CD4-positive, alpha-beta memory T cell (primary cell): ENCODE measurements at regions not wholly inside any gene's neighbourhood (a gene's known extent, or its start where the extent isn't known, plus 50 kb on each side); places are given as distances from the start of the nearest gene placed in this dataset.

ENCODE experiments used
- CTCF ChIA-PET: fragments of 350-600 bp; sonication (Branson Sonifier 250); formaldehyde crosslinking; loops from one replicate; lab custom pipeline; 2021; ENCODE audit warnings: inconsistent platforms; ENCODE audit not compliant: partially characterized antibody; lab: Charles Lee
- POLR2A ChIA-PET: fragments of 350-600 bp; sonication (Branson Sonifier 250); formaldehyde crosslinking; loops from one replicate; lab custom pipeline; 2021; ENCODE audit not compliant: partially characterized antibody; lab: Charles Lee
- DNase-seq, 5 donors: peaks; one replicate each; pipeline versions ENCODE4 v3.0.0 to v3.0.0-alpha.2; 2020 to 2022; ENCODE audit warnings: mixed read lengths in 1 of 5
- H3K27ac ChIP-seq: one replicate; pipeline ENCODE4 v1.7.0; 2013; ENCODE audit warnings: low read depth, low read length
- H3K27me3 ChIP-seq: 2 replicates; pipeline ENCODE4 v1.7.0; 2013; ENCODE audit warnings: mild to moderate bottlenecking, low read length, moderate library complexity; ENCODE audit not compliant: insufficient read depth
- H3K36me3 ChIP-seq: 2 replicates; pipeline ENCODE4 v1.7.0; 2013; ENCODE audit warnings: mild to moderate bottlenecking, low read length, moderate library complexity; ENCODE audit not compliant: insufficient read depth
- H3K4me1 ChIP-seq: 2 replicates; pipeline ENCODE4 v1.7.0; 2013; ENCODE audit warnings: mild to moderate bottlenecking, low read length, moderate library complexity; ENCODE audit not compliant: insufficient read depth
- H3K4me3 ChIP-seq, 2 donors: one replicate each; pipeline ENCODE4 v1.7.0; 2013; ENCODE audit warnings: low read length in 2 of 2, mild to moderate bottlenecking in 1 of 2
- H3K9me3 ChIP-seq, 2 donors: one replicate each; pipeline ENCODE4 v1.7.0; 2013; ENCODE audit warnings: low read length in 2 of 2, control low read depth in 1 of 2; ENCODE audit not compliant: control insufficient read depth in 1 of 2
- H3K27ac Mint-ChIP-seq, 7 donors: one replicate each; pipeline ENCODE4 v1.8.0; 2020 to 2021; ENCODE audit warnings: mixed read lengths in 7 of 7, mild to moderate bottlenecking in 6 of 7, inconsistent platforms in 3 of 7, moderate library complexity in 3 of 7
- H3K27me3 Mint-ChIP-seq, 2 donors: one replicate each; pipeline ENCODE4 v1.8.0; 2020 to 2021; ENCODE audit warnings: mixed read lengths in 2 of 2
- H3K36me3 Mint-ChIP-seq, 2 donors: one replicate each; pipeline ENCODE4 v1.8.0; 2020 to 2021; ENCODE audit warnings: mixed read lengths in 2 of 2, inconsistent platforms in 1 of 2, mild to moderate bottlenecking in 1 of 2
- H3K4me1 Mint-ChIP-seq, 4 donors: one replicate each; pipeline ENCODE4 v1.8.0; 2020 to 2021; ENCODE audit warnings: mixed read lengths in 4 of 4, mild to moderate bottlenecking in 1 of 4
- H3K4me3 Mint-ChIP-seq, 8 donors: one replicate each; pipeline ENCODE4 v1.8.0; 2020 to 2021; ENCODE audit warnings: mixed read lengths in 8 of 8, mild to moderate bottlenecking in 7 of 8, moderate library complexity in 6 of 8, inconsistent platforms in 3 of 8
- H3K9me3 Mint-ChIP-seq, 8 donors: one replicate each; pipeline ENCODE4 v1.8.0; 2020 to 2021; ENCODE audit warnings: mixed read lengths in 8 of 8, mild to moderate bottlenecking in 5 of 8, inconsistent platforms in 3 of 8, moderate library complexity in 1 of 8
- intact Hi-C: fragments of 100-400 bp; cut with micrococcal nuclease; formaldehyde crosslinking; loops from one replicate; pipeline ENCODE4 v1.15.1; 2023

DNA sequence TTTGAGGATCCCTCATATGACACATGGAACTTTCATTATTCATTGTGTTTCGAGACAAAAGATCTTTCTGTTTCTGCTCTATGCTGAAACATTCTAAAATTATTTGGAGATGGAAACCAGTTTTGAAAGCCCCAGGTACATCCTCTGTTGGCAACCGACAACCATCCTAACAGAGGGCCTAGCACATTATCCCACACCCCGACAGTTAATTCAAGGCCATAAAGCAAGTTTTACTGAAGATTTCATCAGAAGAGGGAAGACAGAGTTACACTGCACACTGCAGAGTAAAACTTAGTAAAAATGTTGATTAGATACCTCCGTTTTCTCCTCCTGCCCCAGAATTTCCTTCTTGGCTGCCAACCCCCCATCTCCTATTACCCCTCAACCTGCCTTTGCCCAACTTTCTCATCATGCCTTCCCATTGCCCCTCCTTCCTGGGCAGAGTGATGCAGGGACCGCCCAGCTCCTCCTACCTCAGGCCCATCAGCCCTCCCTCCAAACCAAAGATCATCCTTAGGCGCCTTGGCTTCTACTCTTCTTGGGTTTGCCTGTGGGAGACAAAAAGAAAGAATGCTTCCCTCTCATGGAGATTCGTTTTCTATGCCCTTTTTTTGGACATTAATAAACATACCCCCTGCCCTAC, 52.9 kb upstream of the CITED4 start:
- H3K27me3 Mint-ChIP-seq: no peaks in the 10 kb centered on the region
- no peaks in the 10 kb centered on the region for H3K27me3 ChIP-seq
- no peaks in the 10 kb centered on the region for H3K9me3 ChIP-seq
- H3K27ac ChIP-seq: no peak overlapping the region
- intact Hi-C loops: no loop called here
- H3K36me3 ChIP-seq: no peaks in the 10 kb centered on the region
- H3K4me1 Mint-ChIP-seq: no peaks in the 10 kb centered on the region
- H3K36me3 Mint-ChIP-seq: no peaks in the 10 kb centered on the region
- peak overlapping the region in 2 of 7 donors; percentile 17 to 43 for H3K27ac Mint-ChIP-seq
- no peak overlapping the region for H3K4me3 Mint-ChIP-seq
- DNase-seq: no peak
- ChIA-PET CTCF (interaction anchor here (0.7 kb wide), 1 partner anchor 11 kb away, joined by 3 read pairs; no protein-coding TSS in a partner anchor), POLR2A (no interaction called here)
- no peaks in the 10 kb centered on the region for H3K9me3 Mint-ChIP-seq
- H3K4me1 ChIP-seq: no peaks in the 10 kb centered on the region
- no peak overlapping the region for H3K4me3 ChIP-seq

GRCh38 chr1:40915581-40915980, 53.4 kb upstream of the CITED4 start:
- CTCF ChIA-PET: interaction anchor here (0.7 kb wide), 1 partner anchor 10 kb away, joined by 3 read pairs; no protein-coding TSS in a partner anchor
- no peak for DNase-seq
- Mint-ChIP-seq H3K4me3 (no peak overlapping the region), H3K36me3 (no peaks in the 10 kb centered on the region), H3K27me3 (no peaks in the 10 kb centered on the region), H3K27ac (no peak overlapping the region), H3K9me3 (no peaks in the 10 kb centered on the region), H3K4me1 (no peaks in the 10 kb centered on the region)
- Histone ChIP-seq H3K9me3 (no peaks in the 10 kb centered on the region), H3K4me3 (no peak overlapping the region), H3K27me3 (no peaks in the 10 kb centered on the region), H3K4me1 (no peaks in the 10 kb centered on the region), H3K36me3 (no peaks in the 10 kb centered on the region), H3K27ac (no peak overlapping the region)
- intact Hi-C loops: no loop called here
- POLR2A ChIA-PET: no interaction called here

DNA sequence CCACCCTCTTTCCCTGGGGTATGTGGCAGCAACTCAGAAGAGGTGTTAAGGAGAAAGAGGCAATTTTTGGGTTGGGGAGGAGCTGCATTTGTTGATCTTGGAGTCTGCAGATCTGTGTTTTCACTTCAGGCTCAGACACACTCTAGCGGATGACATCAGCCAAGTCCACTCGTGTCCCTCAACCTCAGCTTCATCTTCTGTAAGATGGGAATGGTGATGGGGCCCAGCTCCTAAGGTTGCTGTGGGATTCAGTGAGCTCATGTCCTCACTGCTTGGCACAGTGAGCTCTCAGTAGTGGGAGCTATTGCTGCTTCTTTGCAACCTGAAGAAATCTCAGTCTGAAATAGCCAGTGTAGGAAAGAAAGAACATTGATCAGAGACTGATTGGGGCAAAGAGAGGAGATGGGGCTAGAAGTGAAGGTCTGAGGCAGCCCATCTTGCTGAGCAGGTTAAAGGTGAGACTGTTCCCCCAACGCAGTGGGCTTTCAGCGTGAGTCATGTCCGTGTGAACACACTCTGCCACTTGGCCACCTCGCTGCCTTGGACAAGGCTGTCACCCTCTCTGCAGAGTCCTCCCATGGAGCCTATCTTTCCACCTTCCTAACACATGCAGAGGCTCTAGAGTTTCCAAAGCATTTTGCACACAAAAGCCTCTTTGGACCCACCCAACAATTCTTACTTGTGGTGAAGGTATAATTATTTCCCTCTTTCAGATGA, 56.0 kb upstream of the CITED4 start:
- intact Hi-C loops: no loop called here
- Histone ChIP-seq H3K36me3 (no peaks in the 10 kb centered on the region), H3K4me1 (no peaks in the 10 kb centered on the region), H3K9me3 (no peaks in the 10 kb centered on the region), H3K27me3 (no peaks in the 10 kb centered on the region), H3K4me3 (no peak overlapping the region), H3K27ac (no peak overlapping the region)
- H3K27me3 Mint-ChIP-seq: peaks cover 0 to 3% of the 10 kb centered on the region in 2 donors
- H3K27ac Mint-ChIP-seq: no peak overlapping the region
- H3K9me3 Mint-ChIP-seq: no peaks in the 10 kb centered on the region
- H3K4me3 Mint-ChIP-seq: no peak overlapping the region
- POLR2A ChIA-PET: no interaction called here
- CTCF ChIA-PET: interaction anchor here (1.5 kb wide), 1 partner anchor 30 kb away, joined by 3 read pairs; no protein-coding TSS in a partner anchor
- H3K4me1 Mint-ChIP-seq: no peaks in the 10 kb centered on the region
- DNase-seq: no peak
- no peaks in the 10 kb centered on the region for H3K36me3 Mint-ChIP-seq

- H3K9me3 Mint-ChIP-seq: no peaks in the 10 kb centered on the region
- H3K4me1 Mint-ChIP-seq: no peaks in the 10 kb centered on the region
- no peak overlapping the region for H3K4me3 Mint-ChIP-seq
- H3K27ac Mint-ChIP-seq: no peak overlapping the region
- H3K36me3 ChIP-seq: no peaks in the 10 kb centered on the region
- no peaks in the 10 kb centered on the region for H3K9me3 ChIP-seq
- DNase-seq: no peak
- intact Hi-C loops: no loop called here
- no peaks in the 10 kb centered on the region for H3K4me1 ChIP-seq
- no peaks in the 10 kb centered on the region for H3K27me3 ChIP-seq
- ChIA-PET CTCF (no interaction called here), POLR2A (no interaction called here)
- H3K4me3 ChIP-seq: no peak overlapping the region
- H3K36me3 Mint-ChIP-seq: no peaks in the 10 kb centered on the region
- H3K27ac ChIP-seq: no peak overlapping the region
- H3K27me3 Mint-ChIP-seq: peaks cover 0 to 8% of the 10 kb centered on the region in 2 donors
These were observed 57.4 kb upstream of the CITED4 start for GRCh38 chr1:40919475-40920011.

GRCh38 chr1:40921522-40921921, 58.0 kb upstream of the CTPS1 start:
- H3K9me3 ChIP-seq: no peaks in the 10 kb centered on the region
- Mint-ChIP-seq H3K36me3 (no peaks in the 10 kb centered on the region), H3K4me3 (no peak overlapping the region), H3K27me3 (peaks cover 0 to 8% of the 10 kb centered on the region in 2 donors), H3K4me1 (no peaks in the 10 kb centered on the region), H3K9me3 (no peaks in the 10 kb centered on the region), H3K27ac (no peak overlapping the region)
- no peaks in the 10 kb centered on the region for H3K27me3 ChIP-seq
- H3K36me3 ChIP-seq: no peaks in the 10 kb centered on the region
- ChIA-PET CTCF (no interaction called here), POLR2A (no interaction called here)
- no peak overlapping the region for H3K4me3 ChIP-seq
- no peak for DNase-seq
- H3K27ac ChIP-seq: no peak overlapping the region
- H3K4me1 ChIP-seq: no peaks in the 10 kb centered on the region
- intact Hi-C loops: no loop called here

DNA sequence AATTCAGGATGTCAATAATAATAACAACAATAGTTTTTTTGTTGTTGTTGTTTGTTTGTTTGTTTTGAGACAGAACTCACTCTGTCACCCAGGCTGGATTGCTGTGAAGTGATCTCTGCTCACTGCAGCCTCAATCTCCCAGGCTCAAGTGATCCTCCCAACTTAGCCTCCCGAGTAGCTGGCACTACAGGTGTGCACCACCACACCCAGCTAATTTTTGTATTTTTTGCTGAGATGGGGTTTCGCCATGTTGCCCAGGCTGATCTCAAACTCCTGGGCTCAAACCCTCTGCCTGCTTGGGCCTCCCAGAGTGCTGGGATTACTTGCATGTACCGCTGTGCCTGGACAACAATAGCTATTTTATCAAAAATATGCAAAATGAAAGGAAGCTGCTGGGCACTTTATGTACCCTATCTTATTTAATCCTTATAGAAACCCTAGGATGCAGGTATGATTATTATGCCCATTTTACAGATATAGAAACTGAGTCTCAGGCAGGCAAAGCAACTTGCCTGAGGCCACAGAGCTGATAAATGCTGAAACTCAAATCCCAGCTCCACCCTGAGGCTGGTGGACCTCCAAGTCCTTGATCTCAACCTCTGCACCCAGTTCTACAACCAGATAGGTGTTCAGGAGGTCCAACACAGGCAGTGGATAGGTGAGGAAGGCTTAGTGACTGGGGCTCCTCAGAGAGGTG, 57.4 kb upstream of the CTPS1 start:
- H3K27ac ChIP-seq: no peak overlapping the region
- H3K27me3 Mint-ChIP-seq: peaks cover 0 to 8% of the 10 kb centered on the region in 2 donors
- no peak overlapping the region for H3K4me3 ChIP-seq
- no peaks in the 10 kb centered on the region for H3K36me3 Mint-ChIP-seq
- no peak overlapping the region for H3K27ac Mint-ChIP-seq
- ChIA-PET POLR2A (no interaction called here), CTCF (no interaction called here)
- no peaks in the 10 kb centered on the region for H3K36me3 ChIP-seq
- no peaks in the 10 kb centered on the region for H3K9me3 ChIP-seq
- no peak overlapping the region for H3K4me3 Mint-ChIP-seq
- intact Hi-C loops: no loop called here
- no peaks in the 10 kb centered on the region for H3K4me1 Mint-ChIP-seq
- DNase-seq: no peak
- no peaks in the 10 kb centered on the region for H3K4me1 ChIP-seq
- no peaks in the 10 kb centered on the region for H3K9me3 Mint-ChIP-seq
- H3K27me3 ChIP-seq: no peaks in the 10 kb centered on the region

- Histone ChIP-seq H3K27me3 (no peaks in the 10 kb centered on the region), H3K27ac (no peak overlapping the region), H3K4me1 (no peaks in the 10 kb centered on the region), H3K4me3 (no peak overlapping the region), H3K36me3 (no peaks in the 10 kb centered on the region), H3K9me3 (no peaks in the 10 kb centered on the region)
- intact Hi-C loops: no loop called here
- Mint-ChIP-seq H3K4me1 (no peaks in the 10 kb centered on the region), H3K27me3 (peaks cover 0 to 8% of the 10 kb centered on the region in 2 donors), H3K4me3 (no peak overlapping the region), H3K27ac (no peak overlapping the region), H3K9me3 (no peaks in the 10 kb centered on the region), H3K36me3 (no peaks in the 10 kb centered on the region)
- ChIA-PET POLR2A (interaction anchor here (1.2 kb wide), 1 partner anchor 10 kb away, joined by 6 read pairs; no protein-coding TSS in a partner anchor), CTCF (interaction anchor here (1.8 kb wide), 1 partner anchor 29 kb away, joined by 9 read pairs; no protein-coding TSS in a partner anchor)
- DNase-seq: no peak
These were observed 56.5 kb upstream of the CTPS1 start for GRCh38 chr1:40922969-40923368.
